ENCODE measurements at regions not wholly inside any gene's neighbourhood (a gene's known extent, or its start where the extent isn't known, plus 50 kb on each side); places are given as distances from the start of the nearest gene placed in this dataset.
A peak's percentile ranks its signal among the peaks of the same experiment; 100 is the strongest.

- peak; percentile 6; the same call in 1 of the 2 replicates for TF ChIP-seq MAFK (IDR thresholded peaks at IDR 0.05; ENCODE audit: low read length)
Measured at GRCh38 chr6:79313254-79313653, 78.8 kb upstream of the HMGN3 start (continued).

- no peaks in the 10 kb centered on the region for H3K36me3 ChIP-seq (ENCODE audit: control insufficient read depth, insufficient read depth, low read length)
- peaks cover 0 to 15% of the 10 kb centered on the region in 2 experiments; a peak in 2 of 5 replicates for H3K27me3 ChIP-seq (ENCODE audit: control insufficient read depth in 2 of 2, insufficient read depth in 2 of 2, low read length in 2 of 2)
- no peak overlapping the region for H3K4me2 ChIP-seq (ENCODE audit: insufficient read depth, low read length)
- in situ Hi-C loops (cut with MboI) (no loop called here), intact Hi-C loops (cut with micrococcal nuclease) (no loop called here)
- no peak overlapping the region for H3K4me3 ChIP-seq
- H3K9me1 ChIP-seq (ENCODE audit: control insufficient read depth, insufficient read depth, low read length) = no peaks in the 10 kb centered on the region
- H3K9me3 ChIP-seq (replicated peaks; ENCODE audit: control insufficient read depth, insufficient read depth, low read depth, low read length) = no peaks in the 10 kb centered on the region
- ATAC-seq (no peak), FAIRE-seq (no peak), DNase-seq (ENCODE audit: extremely low read depth in 1 of 4, low spot score in 3 of 4) (no peak)
- H4K20me1 ChIP-seq (replicated peaks; ENCODE audit: control insufficient read depth, insufficient read depth, low read length) = no peaks in the 10 kb centered on the region
- POLR2A ChIA-PET = interaction anchor here (0.5 kb wide), 1 partner anchor 11 kb away, joined by 3 read pairs; no protein-coding TSS in a partner anchor
- H2AFZ ChIP-seq (ENCODE audit: low read depth, low read length) = no peak overlapping the region
- H3K79me2 ChIP-seq (ENCODE audit: control insufficient read depth, insufficient read depth, low read length) = no peaks in the 10 kb centered on the region
- BruUV-seq (replicated peaks) = no TSS peak
- CTCF ChIA-PET (ENCODE audit: low intra/inter-chr PET ratio) = no interaction called here
- H3K27ac ChIP-seq (ENCODE audit: extremely low read depth, low read depth, low read length) = no peak overlapping the region
- 0% methylated on average over 7 of the region's 7 CpGs for WGBS (ENCODE audit: insufficient coverage, low coverage, missing lambda C conversion rate)
- no peak overlapping the region for H3K9ac ChIP-seq (ENCODE audit: insufficient read depth in 1 of 2, low read depth in 2 of 2, low read length in 2 of 2)
- no peaks in the 10 kb centered on the region for H3K4me1 ChIP-seq (replicated peaks in 1 of 2; ENCODE audit: control insufficient read depth in 2 of 2, insufficient read depth in 2 of 2, low read length in 2 of 2)
- TF ChIP-seq C11orf30 (IDR thresholded peaks at IDR 0.05; ENCODE audit: low read depth) = no peak
- TF ChIP-seq GTF2A2 (tag; IDR thresholded peaks at IDR 0.05) = no peak
- TF ChIP-seq SLC30A9 (CRISPR knock-in tag; IDR thresholded peaks at IDR 0.05) = no peak
- no peak for TF ChIP-seq EZH2 (IDR thresholded peaks at IDR 0.05; ENCODE audit: borderline replicate concordance, low read depth, low read length)
- no peak for TF ChIP-seq RCOR1 (IDR thresholded peaks at IDR 0.05; ENCODE audit: borderline replicate concordance in 1 of 2, low read depth in 2 of 2, low read length in 2 of 2)
- no peak for TF ChIP-seq RBM25 (IDR thresholded peaks at IDR 0.05; ENCODE audit: low read depth, low read length, severe bottlenecking)
- TF ChIP-seq SRSF1 (IDR thresholded peaks at IDR 0.05; ENCODE audit: low read depth, low read length) = no peak
- TF ChIP-seq ZNF586 (CRISPR knock-in tag; conservative IDR thresholded peaks at IDR 0.05) = no peak
- no peak for TF ChIP-seq BRD4 (IDR thresholded peaks at IDR 0.05)
- TF ChIP-seq ZBTB43 (CRISPR knock-in tag; IDR thresholded peaks at IDR 0.05) = no peak
- TF ChIP-seq ZNF655 (CRISPR knock-in tag; IDR thresholded peaks at IDR 0.05) = no peak
Measured at GRCh38 chr6:79307321-79308036, 73.0 kb upstream of the HMGN3 start.

Data from K562 (cell line).